GM18519 (cell line): ENCODE measurements at regions not wholly inside any gene's neighbourhood (a gene's known extent, or its start where the extent isn't known, plus 50 kb on each side); places are given as distances from the start of the nearest gene placed in this dataset.
A peak's percentile ranks its signal among the peaks of the same experiment; 100 is the strongest.

Source experiments
- ATAC-seq: cut with Tn5 transposase; IDR thresholded peaks from one replicate; pipeline ENCODE4 v1.9.1; 2021; ENCODE audit warnings: mild to moderate bottlenecking, moderate library complexity; ENCODE audit not compliant: unreplicated experiment, low FRiP score

DNA sequence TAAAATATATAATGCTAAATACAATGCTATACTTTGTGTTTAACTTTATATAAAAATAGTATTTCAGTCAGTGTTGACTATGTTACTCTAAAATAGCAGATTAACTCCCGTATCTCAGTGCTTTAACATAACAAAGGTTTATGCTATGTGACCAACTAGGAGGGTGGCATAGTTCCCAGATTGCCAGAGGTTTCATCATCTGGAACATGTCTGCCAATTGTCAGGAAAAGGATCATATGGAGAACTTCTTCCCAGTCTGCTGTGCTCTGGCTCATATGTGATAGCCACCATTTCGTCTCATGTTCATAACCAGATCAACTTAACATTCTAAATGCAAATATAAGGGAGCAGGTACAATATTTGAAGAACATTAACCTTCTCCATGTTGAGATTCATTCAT, 720.2 kb downstream of the MCTP2 start:
- no peak for ATAC-seq

DNA sequence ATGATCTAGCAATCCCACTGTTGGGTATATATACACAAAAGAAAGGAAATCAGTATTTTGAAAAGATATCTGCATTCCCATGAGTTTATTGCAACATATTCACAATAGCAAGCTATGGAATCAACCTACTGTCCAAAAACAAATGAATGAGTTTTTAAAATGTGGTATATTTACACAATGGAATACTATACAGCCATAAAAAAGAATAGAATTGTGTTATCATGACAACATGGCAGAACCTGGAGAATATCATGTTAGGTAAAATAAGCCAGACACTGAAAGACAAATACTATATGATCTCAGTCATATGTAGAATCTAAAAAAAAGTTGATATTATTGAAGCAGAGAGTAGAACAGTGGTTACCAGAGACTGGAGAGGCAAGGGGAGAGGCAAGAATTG, 732.6 kb downstream of the MCTP2 start:
- no peak for ATAC-seq

DNA sequence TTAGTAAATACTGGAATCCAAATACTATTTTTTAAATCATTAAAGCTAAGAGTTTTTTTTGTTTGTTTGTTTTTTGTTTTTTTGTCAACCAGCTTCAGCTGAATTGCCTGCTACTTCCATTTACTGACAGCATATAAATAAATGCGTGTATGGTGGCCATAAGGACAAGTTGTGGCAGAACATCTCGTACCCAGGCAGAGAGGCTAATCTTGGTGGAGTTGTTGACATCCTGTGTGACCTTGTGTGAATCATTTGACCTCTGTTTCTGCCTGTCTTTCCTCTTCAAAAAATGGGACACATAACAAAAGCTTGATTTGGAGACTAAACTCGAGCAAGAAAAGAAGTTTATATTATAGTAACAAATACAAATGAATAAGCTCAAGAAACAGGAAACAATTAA, 734.2 kb downstream of the MCTP2 start:
- no peak for ATAC-seq

DNA sequence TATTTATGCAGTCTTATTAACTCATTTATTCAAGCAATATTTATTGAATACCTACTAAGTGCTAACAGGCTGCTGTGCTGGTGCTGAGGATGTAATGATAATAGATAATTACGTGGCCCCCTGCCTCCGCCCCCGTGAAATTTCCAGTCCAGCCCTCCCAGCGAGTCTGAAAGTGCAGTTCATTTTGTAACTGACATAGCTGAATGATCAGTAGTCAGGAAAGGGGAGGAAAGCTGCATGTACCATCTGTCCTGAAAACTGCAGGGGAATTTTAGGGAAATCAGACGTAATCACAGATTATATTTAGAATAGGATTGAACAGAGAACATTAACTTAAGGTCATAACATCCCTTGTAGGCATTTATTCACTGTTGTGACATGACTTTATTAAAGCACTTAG, 736.8 kb downstream of the MCTP2 start:
- ATAC-seq, result no peak

DNA sequence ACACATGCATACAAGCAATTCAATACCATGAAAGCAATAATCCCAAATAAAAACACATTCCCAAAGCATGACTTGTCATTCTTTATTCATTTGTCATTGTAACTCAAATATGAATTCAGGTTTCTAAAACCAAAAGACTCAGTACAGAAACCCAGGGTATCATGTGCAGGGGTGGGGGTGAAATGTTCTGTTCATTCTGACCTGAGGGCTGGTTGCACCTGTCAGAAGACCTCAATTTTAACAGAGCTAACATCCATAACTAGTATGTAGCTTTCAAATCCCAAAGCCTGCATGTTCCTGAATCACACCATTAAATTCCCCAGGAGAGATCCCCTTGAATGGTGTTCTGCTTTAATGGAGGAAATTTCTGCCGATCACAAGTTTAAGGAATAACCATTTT, 738.7 kb downstream of the MCTP2 start:
- ATAC-seq, result no peak

DNA sequence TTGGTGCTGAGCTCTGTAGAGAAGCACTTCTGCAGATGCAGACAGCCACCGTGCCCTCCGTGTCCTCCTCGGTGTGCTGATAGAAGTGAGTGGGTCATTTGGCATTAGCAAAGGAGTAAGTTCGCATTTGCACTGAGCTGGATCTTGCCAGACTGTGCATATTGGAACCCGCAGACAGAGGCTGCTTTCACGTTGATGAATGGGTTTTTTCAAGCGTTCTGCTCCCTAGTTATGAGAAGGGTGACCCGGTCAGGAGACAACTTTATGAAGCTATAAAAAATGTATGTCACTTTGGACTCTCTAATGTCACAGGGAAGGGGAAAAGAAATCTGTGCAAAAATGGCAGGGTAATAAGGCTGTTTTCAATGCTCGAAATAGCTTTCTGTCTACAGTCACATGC, 739.4 kb downstream of the MCTP2 start:
- no peak for ATAC-seq

DNA sequence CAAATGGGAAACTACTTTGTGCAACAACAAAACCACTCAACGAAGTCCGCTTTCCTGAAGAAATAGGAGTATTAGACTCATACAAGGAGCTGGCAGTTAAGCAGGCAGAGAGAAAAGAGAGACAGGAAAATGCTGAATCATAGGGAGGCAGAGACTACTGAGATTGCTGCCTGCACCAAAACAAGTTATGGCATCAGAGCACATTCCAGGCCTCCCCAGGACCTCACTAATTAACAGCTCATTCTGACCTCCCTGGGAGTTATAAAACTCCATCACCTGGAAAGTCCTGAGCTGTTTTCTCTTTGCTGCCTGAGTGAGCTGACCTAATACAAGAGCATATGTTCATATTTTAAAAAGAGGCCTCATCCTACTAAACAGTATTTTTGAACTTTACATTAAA, 741.0 kb downstream of the MCTP2 start:
- ATAC-seq, result no peak

DNA sequence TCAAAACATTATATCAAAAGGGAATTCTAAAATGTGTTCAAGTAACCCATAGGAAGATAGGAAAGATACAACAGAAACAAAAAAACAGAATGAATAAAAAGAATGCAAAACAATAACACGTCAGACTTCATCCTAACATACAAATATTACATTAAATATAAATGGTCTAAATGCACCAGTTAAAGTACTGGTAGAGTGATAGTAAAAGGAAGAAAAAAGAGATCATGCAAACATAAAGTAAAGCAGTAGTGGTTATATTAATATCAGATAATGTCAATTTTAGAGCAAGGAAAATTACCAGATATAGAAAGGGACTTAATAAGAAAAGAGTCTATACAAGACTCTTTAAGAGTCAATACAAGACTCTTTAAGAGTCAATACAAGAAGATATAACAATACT, 755.7 kb downstream of the MCTP2 start:
- no peak for ATAC-seq

DNA sequence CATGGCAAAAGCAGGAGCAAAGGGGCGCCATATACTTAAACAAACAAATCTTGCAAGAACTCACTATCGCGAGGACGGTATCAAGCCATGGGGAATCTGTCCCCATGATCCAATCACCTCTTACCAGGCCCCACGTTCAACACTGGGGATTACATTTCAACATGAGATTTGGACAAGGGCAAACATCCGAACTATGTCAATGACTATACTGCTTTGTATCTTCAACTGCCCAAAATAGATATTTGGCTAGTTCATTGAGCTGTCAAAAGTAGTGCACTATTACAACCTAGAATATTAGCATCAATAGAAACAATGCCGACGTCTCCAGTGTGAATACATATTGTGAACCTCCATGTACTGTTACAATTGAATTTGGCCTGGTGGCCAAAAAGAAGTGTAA, 760.4 kb downstream of the MCTP2 start:
- ATAC-seq, result no peak

DNA sequence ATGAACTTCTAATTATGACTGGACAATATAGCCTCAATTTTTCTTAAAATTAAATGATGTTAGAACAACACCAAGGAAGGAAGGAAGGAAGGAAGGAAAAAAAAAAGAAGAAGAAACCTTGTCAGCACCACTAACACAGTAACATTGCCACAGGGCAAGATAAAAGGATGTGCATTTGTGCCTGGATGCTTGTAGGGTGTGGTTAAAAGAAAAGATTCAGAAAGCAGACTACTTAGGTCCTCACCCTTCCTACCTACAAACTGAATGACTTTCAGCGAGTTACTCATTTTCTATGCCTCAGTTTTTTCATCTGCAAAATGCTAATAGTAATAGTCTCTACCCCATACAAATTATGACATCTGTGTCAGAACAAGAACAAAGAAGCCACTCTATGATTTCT, 778.3 kb downstream of the MCTP2 start:
- no peak for ATAC-seq

DNA sequence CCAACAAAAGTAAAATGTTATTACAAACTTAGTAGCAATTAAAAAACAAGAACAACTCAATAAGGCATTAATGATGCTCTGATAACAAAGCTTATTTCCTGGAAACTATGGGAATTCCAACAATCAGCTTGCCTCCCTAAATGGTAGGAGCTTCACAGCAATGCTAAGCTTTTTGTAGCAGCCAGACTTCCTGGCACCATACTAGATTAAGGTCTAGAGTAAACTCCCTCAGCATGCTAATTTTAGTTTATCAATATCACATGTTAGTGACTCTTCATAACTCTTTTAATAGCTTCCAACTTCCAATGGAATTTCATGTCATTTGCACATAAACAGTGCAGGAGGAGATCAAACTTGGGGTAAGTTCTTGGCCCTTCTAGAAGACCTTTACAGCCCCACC, 782.0 kb downstream of the MCTP2 start:
- ATAC-seq, result no peak

DNA sequence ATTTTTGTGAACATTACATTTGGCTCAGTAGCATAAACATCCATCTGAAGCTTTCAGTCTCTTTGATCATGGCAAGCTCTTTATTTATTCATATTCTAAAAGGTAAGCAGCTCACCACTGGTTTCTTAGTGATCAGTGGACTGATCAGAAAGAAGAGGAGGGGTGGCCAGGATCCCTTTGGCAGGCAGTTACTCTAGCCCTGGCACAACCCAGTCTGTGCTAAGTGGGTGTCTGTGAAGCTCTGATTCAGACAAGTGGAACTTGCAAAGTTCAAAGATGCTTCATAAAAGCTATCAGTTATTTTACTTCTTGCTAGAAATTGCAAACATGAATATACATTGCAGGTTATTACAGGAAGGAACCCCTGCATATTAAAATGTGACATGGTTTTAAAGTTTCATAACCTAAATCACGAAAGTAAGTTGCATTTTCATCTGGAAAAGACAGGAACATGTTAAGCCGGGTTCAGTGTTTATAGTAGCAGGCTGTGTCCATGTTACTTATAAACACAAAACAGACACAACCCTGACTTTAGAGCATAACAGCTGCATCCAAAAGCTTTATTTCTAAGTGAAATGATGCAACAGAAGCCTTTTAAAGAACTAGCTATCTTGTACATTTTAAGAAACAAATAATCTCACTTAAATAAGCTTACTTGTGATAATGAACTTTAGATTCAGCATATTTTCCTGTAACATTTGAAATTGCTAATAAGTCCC, 785.3 kb downstream of the MCTP2 start:
- ATAC-seq, result no peak

DNA sequence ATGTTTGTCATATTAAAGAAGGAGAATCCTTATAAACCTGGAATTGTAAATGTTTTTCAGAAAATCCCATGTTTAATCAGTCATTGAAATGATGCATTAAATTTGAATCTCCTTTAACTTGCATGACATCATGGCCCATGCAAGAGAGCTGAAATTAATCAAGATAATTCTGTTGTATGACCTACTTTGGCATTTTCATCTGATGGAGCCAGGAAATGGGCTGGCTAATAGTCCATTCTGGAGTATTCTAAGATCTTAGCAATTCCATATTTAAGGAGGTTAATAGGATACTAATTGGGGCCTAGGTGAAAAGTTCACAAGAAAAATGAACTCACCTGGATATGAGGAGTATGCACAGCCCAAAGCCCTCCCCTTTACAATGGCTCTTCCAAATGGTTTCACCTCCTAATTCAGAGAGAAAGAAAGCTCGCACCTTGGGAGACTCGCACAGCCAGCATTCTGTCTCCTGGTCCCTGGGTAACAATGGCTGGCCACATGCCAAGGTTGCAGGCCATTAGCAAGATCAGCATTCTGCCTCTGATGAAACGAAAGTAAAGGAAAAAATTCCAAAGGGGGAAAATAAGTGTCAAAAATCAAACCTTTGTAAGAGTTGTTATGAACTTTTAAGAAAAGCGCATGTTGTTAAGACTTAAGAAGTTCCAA, 786.4 kb downstream of the MCTP2 start:
- no peak for ATAC-seq

DNA sequence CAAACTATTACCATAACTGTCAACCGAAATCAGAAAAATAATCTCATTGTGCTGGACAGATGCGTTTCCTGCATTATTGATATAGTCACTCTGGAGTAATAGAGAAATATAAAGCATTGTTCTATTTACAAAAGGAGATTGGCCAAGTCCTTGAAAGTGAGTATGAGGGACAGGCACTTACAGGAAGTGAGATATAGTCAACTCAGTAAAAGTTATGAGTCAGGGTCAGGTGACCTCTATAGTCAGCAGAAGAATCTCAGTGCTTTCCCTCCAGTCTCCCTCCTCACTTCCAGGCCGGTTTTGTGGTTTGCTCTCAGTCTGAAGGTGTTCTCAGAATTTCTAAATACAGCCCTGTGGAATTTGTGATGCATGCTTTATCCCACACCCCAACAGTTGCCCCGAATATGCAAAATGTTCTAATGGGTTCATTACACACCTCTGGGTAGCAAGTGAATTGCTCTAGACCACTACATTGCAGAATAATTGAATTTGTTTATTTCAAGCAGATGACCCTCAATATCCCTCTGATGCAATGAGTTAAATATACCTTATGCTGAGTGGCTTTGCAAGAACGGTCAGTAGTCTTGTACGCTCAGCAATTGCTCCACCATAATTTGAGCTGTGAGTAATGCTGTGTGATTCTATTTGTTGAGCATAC, 787.7 kb downstream of the MCTP2 start:
- ATAC-seq, result peak; percentile 96

DNA sequence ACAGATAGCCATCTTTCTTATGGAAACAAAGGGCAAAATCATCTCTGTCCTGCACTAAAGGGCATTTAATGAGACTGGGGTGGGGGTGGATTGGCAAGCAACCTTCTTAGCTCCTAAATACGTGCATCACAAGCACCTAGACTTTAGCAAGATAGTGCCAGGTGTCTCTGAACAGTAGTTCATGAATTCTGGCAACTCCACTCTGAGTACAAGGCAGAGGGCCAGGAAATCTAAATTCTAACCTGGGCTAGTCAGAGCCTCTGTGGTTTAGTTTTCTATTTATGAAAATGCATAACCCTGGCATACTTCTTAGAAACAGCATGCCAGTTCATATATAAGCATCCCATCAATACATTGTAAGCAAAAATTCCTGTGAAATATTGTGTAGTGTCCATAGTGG, 788.5 kb downstream of the MCTP2 start:
- no peak for ATAC-seq

DNA sequence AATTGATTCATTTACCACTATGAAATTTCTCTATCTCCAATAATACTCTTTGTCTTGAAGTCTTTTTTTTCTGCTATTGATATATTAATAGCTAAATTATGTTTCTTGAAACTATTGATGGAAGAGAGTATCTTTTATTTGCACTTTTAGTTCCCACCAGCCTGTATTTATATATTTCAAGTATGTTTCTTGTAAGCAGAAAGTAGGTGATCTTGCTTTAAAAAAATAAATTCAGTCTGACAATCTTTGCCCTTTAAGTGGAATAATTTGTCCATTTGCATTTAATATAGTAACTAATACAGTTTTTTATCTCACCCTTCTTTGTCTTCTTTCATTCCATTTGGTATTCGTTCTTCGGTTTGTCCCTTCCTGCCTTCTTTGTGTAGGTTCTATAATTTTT, 790.5 kb downstream of the MCTP2 start:
- no peak for ATAC-seq

DNA sequence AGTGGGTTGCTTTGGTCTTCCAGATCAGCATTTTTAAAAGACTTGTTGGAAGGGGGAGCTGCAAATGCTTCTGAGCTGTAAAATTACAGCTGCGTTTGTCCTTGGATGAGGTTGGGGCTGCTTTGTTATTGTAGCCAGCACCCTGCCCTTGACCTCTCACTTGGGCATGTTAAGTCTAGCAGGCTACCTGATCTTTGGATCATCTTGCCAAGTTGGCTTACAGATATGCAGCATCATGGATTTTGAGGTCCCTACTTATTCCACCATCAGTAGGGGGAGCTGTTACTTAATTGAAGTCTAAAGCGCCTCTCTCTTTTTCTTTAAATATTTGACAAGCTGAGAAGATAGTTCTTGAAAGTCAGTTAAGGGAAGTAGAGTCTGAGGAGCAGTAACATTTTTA, 793.0 kb downstream of the MCTP2 start:
- no peak for ATAC-seq

DNA sequence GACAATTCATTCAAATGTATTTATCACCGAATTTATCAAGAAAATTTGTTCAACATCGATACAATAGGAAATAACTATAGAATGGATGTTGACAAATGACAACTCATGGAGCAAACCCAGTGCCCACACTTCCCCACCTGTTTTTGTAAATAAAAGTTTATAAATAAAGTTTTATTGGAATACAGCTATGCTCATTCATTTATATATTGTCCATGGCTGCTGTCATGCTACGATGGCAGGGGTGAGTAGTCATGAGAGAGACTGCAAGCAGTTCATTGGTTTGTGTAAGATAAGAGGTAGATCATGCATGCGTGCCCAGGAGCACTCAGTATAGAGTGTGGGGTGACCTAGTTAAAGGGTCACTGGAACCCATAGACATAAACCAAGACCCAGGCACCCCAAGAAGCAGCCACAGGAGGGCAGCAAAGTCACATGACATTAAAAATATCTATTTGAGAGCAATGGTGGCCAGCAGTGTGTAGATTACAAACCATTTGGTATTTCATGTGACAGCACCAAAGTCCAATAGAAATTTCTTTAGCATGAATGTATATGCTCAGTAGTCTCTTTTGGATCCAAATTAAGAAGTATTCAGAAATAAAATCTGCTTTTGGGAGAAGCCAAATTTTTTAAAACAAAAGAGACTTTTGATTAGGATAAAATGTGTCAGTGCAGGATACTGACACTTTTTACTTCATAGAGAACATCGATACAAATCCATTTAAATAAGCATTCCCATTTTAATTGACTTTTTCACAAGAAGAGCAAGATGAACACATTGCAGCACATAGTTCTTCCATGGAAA, 794.8 kb downstream of the MCTP2 start:
- ATAC-seq, result peak; percentile 73

DNA sequence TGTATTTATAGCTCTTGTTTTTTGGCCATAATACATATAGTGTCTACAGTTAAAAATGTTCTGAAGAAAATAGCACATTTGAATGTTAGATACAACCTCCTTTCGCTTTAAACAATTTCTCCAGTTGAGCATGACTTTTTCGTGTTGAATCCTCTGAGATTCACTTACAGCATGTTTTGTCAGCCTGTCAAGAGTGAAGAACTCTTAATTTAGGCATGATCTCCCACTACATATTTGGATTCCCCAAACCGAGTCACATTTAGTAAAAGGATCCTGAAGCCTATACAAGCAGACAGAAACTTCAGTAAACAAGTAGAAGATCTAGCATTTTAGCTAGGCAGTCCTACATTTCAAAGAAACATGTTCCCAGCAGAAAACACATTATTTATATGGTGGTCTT, 796.6 kb downstream of the MCTP2 start:
- ATAC-seq, result no peak

DNA sequence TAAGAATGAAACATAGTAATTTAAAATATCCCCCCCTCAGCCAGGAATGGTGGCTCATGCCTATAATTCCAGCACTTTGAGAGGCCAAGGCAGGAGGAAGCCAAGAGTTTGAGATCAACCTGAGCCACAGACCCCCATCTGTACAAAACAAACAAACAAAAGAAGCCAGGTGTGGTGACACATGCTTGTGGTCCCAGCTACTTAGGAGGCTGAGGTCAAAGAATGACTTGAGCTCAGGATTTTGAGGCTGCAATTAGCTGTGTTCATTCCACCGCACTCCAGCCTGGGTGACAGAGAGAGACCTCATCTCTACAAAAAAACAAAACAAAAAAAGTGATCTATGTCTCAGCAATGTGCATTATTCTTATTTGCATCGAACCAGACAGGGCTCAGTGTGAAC, 800.8 kb downstream of the MCTP2 start:
- ATAC-seq, result no peak

DNA sequence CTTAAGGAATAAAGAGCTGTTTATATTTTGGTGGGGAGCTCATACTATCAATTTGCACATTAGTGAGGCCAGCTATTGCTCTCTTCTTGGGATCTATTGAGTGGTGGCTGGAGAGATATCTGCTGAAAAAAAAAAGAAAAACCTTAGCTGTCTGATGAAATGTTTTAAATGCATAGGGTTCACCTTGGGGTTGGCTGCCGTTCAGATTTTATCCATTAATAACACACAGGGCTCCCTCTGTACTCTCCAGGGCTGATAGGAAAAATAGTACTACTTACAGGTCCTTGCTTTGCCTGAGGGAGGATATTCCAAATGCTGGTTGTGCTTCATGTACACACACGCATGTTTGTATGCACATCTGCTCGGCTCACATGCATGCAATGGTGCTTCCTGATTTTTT, 803.7 kb downstream of the MCTP2 start:
- ATAC-seq, result no peak
